GM10266 (cell line): ENCODE measurements at regions not wholly inside any gene's neighbourhood (a gene's known extent, or its start where the extent isn't known, plus 50 kb on each side); places are given as distances from the start of the nearest gene placed in this dataset.

Source experiments
- DNase-seq: peaks from one replicate; pipeline ENCODE4 v3.0.0; 2012; ENCODE audit errors: extremely low spot score
- TF ChIP-seq, protein P1 (sequence below): IDR thresholded peaks from 2 replicates; pipeline ENCODE4 v1.5.1; 2012; ENCODE audit warnings: mild to moderate bottlenecking, low read depth; ENCODE audit not compliant: control insufficient read depth, insufficient read depth; ENCODE audit errors: missing control alignments

DNA sequence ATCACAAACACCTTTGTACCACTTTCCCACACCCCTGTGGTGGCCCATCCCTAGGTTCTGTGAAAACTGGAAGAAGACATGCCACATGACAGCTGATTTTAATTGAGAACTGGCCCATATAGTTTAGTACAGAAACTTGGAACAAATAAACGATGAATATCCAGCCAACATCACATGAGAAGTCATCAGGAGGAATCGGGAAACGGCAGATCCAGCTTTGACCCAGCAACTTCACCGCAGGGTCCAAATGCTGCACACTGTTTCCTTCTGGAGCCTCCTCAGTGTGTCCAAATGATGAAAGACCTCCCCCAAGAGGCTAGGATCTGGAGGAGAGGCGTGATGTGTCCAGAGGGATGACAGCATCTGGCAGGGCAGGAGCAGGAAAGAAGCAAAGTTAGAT, 75.5 kb downstream of the COPS8 start:
- TF ChIP-seq, protein P1, sequence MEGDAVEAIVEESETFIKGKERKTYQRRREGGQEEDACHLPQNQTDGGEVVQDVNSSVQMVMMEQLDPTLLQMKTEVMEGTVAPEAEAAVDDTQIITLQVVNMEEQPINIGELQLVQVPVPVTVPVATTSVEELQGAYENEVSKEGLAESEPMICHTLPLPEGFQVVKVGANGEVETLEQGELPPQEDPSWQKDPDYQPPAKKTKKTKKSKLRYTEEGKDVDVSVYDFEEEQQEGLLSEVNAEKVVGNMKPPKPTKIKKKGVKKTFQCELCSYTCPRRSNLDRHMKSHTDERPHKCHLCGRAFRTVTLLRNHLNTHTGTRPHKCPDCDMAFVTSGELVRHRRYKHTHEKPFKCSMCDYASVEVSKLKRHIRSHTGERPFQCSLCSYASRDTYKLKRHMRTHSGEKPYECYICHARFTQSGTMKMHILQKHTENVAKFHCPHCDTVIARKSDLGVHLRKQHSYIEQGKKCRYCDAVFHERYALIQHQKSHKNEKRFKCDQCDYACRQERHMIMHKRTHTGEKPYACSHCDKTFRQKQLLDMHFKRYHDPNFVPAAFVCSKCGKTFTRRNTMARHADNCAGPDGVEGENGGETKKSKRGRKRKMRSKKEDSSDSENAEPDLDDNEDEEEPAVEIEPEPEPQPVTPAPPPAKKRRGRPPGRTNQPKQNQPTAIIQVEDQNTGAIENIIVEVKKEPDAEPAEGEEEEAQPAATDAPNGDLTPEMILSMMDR, result no peak
- no peak for DNase-seq

DNA sequence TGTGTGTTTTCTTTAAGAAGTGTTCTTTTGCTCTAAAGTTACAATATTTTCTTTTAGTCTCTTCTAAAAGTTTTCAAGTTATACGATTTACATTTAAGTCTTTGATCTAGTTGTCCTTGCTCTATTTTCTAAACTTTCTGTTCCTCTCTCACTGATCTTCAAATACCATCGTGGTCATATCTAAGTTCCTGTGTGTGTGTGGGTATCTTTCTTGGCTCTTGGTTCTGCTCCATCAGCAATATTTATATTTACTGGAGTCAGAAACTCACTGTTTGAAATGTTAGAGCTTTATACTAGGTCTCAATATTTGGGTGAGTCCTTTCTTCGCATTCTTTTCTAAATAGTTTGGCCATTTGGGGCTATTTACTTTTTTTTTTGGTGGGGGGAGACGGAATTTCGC, 77.3 kb downstream of the COPS8 start:
- no peak for DNase-seq
- TF ChIP-seq, protein P1, result no peak

DNA sequence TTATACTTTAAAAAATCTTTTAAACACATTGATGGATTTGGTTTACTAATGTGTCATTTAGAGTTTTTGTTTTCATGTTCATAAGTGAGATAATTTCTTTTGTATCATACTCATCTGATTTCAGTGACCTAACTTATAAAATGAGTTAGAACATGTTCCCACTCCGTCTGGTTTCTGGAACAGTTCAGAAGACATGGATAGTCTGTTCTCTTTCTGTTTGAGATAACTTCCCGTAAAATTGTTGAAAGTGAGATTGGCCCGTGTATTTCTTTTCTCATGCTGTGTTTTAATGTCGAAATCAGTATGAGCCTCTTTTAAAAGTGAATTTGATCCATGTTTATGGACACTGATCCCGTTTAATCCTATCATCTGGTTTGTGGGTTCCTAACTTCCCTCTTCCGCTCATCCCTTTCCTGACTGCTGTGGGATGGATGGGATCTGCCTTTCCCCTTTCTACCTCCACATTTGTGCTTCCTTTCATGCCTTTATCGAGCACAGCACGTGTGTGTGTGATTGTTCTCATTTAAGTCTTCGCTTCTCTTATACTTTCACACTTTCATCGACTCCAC, 78.9 kb downstream of the COPS8 start:
- no peak for DNase-seq
- TF ChIP-seq, protein P1, result no peak

DNA sequence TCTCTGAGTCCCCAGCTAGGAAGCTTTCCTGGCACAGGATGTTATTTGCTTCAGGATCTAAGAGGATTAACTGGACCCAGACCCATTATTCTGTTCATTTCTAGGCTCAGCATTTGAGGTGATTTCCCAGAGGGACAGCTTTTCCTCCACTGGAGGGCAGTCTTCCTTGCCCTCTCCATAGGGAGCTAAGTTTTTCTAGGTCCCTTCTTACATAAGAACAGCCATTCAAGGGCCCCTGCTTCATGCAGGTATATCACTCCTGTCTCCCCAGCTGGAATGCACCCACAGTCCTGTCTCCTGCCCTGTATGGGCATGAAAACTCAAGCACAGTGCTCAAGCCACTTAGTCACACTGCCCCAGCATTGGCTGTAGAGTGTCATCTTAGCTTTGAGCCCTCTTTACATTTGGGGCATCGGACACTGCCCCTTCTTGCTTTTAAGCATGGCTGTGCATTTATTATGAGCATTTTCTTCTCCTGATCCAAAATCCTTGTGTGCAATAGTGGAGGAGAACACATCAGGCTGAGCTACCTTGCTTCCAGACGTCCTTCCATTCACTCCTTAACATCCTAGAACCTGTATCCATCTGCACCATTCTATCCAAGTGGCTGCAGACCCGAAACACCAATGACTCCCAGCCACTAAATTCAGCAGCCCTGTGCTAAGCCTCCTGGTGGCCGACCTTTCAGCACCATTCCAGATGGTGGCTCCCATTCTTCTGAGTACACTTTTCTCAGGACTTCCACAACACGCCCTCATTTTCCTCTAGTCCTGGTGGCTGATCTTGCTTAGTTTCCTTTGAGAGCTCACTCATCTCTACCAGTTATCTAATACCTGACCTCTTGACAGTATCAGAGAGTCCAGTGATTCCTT, 80.0 kb downstream of the COPS8 start:
- DNase-seq, result no peak
- TF ChIP-seq, protein P1, result no peak

DNA sequence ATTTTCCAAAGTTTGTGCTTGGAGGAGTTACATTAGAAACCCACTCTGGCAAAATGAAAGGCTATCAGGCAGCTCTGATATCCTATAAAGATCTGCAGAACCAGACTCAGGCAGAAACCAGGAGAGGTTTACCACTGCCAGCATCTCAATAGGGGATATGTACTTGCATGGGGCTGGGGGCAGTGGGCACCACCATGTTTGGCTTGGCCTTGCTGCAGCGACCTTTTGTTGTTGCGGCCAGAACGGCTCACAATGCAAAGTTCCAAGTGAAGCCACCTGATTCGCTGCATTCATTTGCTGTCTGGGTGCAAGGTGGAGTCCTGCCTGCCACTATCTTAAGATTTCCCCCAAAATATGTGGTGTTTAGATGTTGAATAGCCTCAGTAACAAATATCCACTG, 81.3 kb downstream of the COPS8 start:
- TF ChIP-seq, protein P1, result no peak

DNA sequence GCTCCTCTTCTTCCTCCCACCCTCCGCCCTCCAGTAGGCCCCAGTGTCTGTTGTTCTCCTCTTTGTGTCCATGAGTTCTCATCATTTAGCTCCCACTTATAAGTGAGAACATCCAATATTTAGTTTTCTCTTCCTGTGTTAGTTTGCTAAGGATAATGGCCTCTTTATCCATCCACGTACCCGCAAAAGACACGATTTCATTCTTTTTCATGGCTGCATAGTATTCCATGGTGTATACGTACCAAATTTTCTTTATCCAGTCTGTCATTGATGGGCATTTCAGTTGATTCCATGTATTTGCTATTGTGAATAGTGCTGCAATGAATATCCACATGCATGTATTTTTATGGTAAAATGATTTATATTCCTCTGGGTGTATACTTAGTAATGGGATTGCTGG, 82.2 kb downstream of the COPS8 start:
- DNase-seq, result no peak
- TF ChIP-seq, protein P1, result no peak

More for the DNA sequence above, 81.3 kb downstream of the COPS8 start:
- DNase-seq, result no peak

DNA sequence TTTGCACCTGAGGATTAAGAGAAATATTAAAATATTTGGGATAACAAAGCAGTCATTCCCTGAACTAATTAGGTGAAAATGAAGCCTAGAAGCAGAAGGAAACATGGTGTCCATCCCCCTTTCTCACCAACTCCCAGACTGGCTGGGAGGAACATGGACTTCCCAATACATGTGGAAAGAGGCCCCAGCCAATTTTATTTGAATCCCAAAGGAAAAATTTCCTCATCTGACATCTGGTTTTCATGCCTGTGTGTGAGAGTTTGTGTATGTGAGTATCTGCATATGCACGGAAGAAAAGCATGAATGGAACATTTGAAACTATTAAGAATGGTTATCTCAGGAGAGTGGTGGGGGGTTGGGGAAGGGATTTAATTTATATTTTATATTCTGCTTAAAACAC, 84.3 kb downstream of the COPS8 start:
- DNase-seq, result no peak
- TF ChIP-seq, protein P1, result no peak
